HL-60 (cell line): ENCODE measurements at regions not wholly inside any gene's neighbourhood (a gene's known extent, or its start where the extent isn't known, plus 50 kb on each side); places are given as distances from the start of the nearest gene placed in this dataset.

Experiments
- CTCF ChIP-seq: IDR thresholded peaks from one replicate; pipeline ENCODE4 v1.5.1; 2011; ENCODE audit warnings: low read length, control low read depth, inconsistent platforms; ENCODE audit not compliant: insufficient read depth
- GABPA ChIP-seq: IDR thresholded peaks from 2 replicates; pipeline ENCODE4 v1.6.1; 2012; ENCODE audit warnings: low read depth
- POLR2AphosphoS5 ChIP-seq: IDR thresholded peaks from 2 replicates; pipeline ENCODE4 v1.6.1; 2012; ENCODE audit warnings: low read depth
- REST ChIP-seq: IDR thresholded peaks from 2 replicates; pipeline ENCODE4 v1.6.1; 2012; ENCODE audit warnings: low read depth; ENCODE audit not compliant: insufficient replicate concordance

GRCh38 chrX:137418086-137418485 lies 147.8 kb upstream of the ZIC3 start:
- TF ChIP-seq CTCF (no peak), REST (no peak), POLR2AphosphoS5 (no peak), GABPA (no peak)
